Colonic mucosa (tissue), 4 donors: ENCODE measurements at regions not wholly inside any gene's neighbourhood (a gene's known extent, or its start where the extent isn't known, plus 50 kb on each side); places are given as distances from the start of the nearest gene placed in this dataset.
A peak's percentile ranks its signal among the peaks of the same experiment; 100 is the strongest.

Experiments used
- DNase-seq: peaks from one replicate; pipeline ENCODE4 v3.0.0-alpha.2; 2020
- H3K27ac ChIP-seq: fragments of 200-600 bp; one replicate; pipeline ENCODE4 v1.8.0; 2021
- H3K27me3 ChIP-seq: fragments of 200-600 bp; one replicate; pipeline ENCODE4 v1.8.0; 2021
- H3K36me3 ChIP-seq: fragments of 200-600 bp; one replicate; pipeline ENCODE4 v1.8.0; 2021
- H3K4me1 ChIP-seq: fragments of 200-600 bp; one replicate; pipeline ENCODE4 v1.8.0; 2021; ENCODE audit warnings: mild to moderate bottlenecking
- H3K4me3 ChIP-seq: fragments of 200-600 bp; one replicate; pipeline ENCODE4 v1.8.0; 2021
- H3K9ac ChIP-seq, 2 donors: one replicate each; pipeline ENCODE4 v1.7.0; 2013; ENCODE audit warnings: control low read depth in 2 of 2, low read depth in 2 of 2, low read length in 2 of 2
- H3K9me3 ChIP-seq: fragments of 200-600 bp; one replicate; pipeline ENCODE4 v1.8.0; 2021
- CTCF ChIP-seq: fragments of 200-600 bp; IDR thresholded peaks from one replicate; pipeline ENCODE4 v1.8.0; 2022; ENCODE audit warnings: antibody characterized with exemption, mild to moderate bottlenecking
- intact Hi-C: fragments of 100-400 bp; cut with DNase I; formaldehyde crosslinking; loops from one replicate; pipeline ENCODE4 v1.14.1; 2022
- donor health status: healthy.
- donor health status: DM: no; HTN: no; CAD: no.
- donor health status: DM: no; HTN: no; CAD: no.

- DNase-seq = no peak
- Histone ChIP-seq H3K27ac (no peak overlapping the region), H3K4me1 (no peaks in the 10 kb centered on the region), H3K4me3 (no peak overlapping the region), H3K36me3 (no peaks in the 10 kb centered on the region), H3K9ac (no peak overlapping the region), H3K27me3 (no peaks in the 10 kb centered on the region), H3K9me3 (no peaks in the 10 kb centered on the region)
- no peak for TF ChIP-seq CTCF
- intact Hi-C loops = no loop called here
Observed at GRCh38 chr22:17281026-17281425, 61.8 kb upstream of the ADA2 start.

GRCh38 chr22:17272511-17272991 is 53.3 kb upstream of the ADA2 start:
- H3K9me3 ChIP-seq = no peaks in the 10 kb centered on the region
- H3K27ac ChIP-seq = no peak overlapping the region
- H3K9ac ChIP-seq = no peak overlapping the region
- H3K27me3 ChIP-seq = no peaks in the 10 kb centered on the region
- no peak overlapping the region for H3K4me3 ChIP-seq
- H3K4me1 ChIP-seq = no peaks in the 10 kb centered on the region
- TF ChIP-seq CTCF = no peak
- DNase-seq = no peak
- no peaks in the 10 kb centered on the region for H3K36me3 ChIP-seq
- intact Hi-C loops = no loop called here

GRCh38 chr22:17271711-17272451 is 52.6 kb upstream of the ADA2 start:
- no peaks in the 10 kb centered on the region for H3K4me1 ChIP-seq
- DNase-seq = no peak
- no peak overlapping the region for H3K9ac ChIP-seq
- intact Hi-C loops = no loop called here
- no peak for TF ChIP-seq CTCF
- H3K9me3 ChIP-seq = no peaks in the 10 kb centered on the region
- H3K36me3 ChIP-seq = no peaks in the 10 kb centered on the region
- H3K27ac ChIP-seq = no peak overlapping the region
- no peak overlapping the region for H3K4me3 ChIP-seq
- no peaks in the 10 kb centered on the region for H3K27me3 ChIP-seq

- Histone ChIP-seq H3K9me3 (no peaks in the 10 kb centered on the region), H3K27me3 (no peaks in the 10 kb centered on the region), H3K36me3 (no peaks in the 10 kb centered on the region), H3K4me3 (peak overlapping the region; percentile 2), H3K4me1 (peaks cover 5% of the 10 kb centered on the region), H3K27ac (no peak overlapping the region), H3K9ac (peak overlapping the region; percentile 37 to 46)
- intact Hi-C loops = no loop called here
- TF ChIP-seq CTCF = no peak
- DNase-seq = peak; percentile 61
Observed at GRCh38 chr22:17269607-17270261, 50.5 kb upstream of the ADA2 start.

- Histone ChIP-seq H3K36me3 (no peaks in the 10 kb centered on the region), H3K9me3 (no peaks in the 10 kb centered on the region), H3K27me3 (no peaks in the 10 kb centered on the region), H3K9ac (peak overlapping the region; percentile 37 to 46), H3K4me1 (peaks cover 5% of the 10 kb centered on the region), H3K27ac (no peak overlapping the region), H3K4me3 (no peak overlapping the region)
- DNase-seq = no peak
- TF ChIP-seq CTCF = no peak
- intact Hi-C loops = no loop called here
Observed at GRCh38 chr22:17269224-17269606, 50.0 kb upstream of the ADA2 start.
